ENCODE measurements at regions not wholly inside any gene's neighbourhood (a gene's known extent, or its start where the extent isn't known, plus 50 kb on each side); places are given as distances from the start of the nearest gene placed in this dataset.

- no peak for TF ChIP-seq POLR2AphosphoS5 (IDR thresholded peaks at IDR 0.05; ENCODE audit: control insufficient read depth, insufficient read depth, low read depth, low read length)
- TF ChIP-seq MAZ (CRISPR knock-in tag; conservative IDR thresholded peaks at IDR 0.05 in 1 of 2, IDR thresholded peaks at IDR 0.05 in 1 of 2): no peak
- TF ChIP-seq TCF7L2 (IDR thresholded peaks at IDR 0.05; ENCODE audit: low read depth, low read length): no peak
- TF ChIP-seq XRCC4 (IDR thresholded peaks at IDR 0.05; ENCODE audit: extremely low read depth, insufficient read depth, insufficient read length): no peak
- no peak for TF ChIP-seq CHD4 (IDR thresholded peaks at IDR 0.05; ENCODE audit: insufficient read depth, insufficient replicate concordance, low read depth, low read length, poor library complexity, severe bottlenecking)
- no peak for TF ChIP-seq CEBPZ (IDR thresholded peaks at IDR 0.05; ENCODE audit: borderline replicate concordance, low read depth, low read length)
- TF ChIP-seq ZNF639 (CRISPR knock-in tag; conservative IDR thresholded peaks at IDR 0.05 in 1 of 2, IDR thresholded peaks at IDR 0.05 in 1 of 2): no peak
- no peak for TF ChIP-seq CBFB (CRISPR knock-in tag; IDR thresholded peaks at IDR 0.05)
- TF ChIP-seq AFF4 (CRISPR knock-in tag; IDR thresholded peaks at IDR 0.05): no peak
- TF ChIP-seq BACH1 (tag; IDR thresholded peaks at IDR 0.05): no peak
Observed at GRCh38 chr3:82416830-82417229, 655.4 kb upstream of the GBE1 start.
